DOHH2 (cell line): ENCODE measurements at regions not wholly inside any gene's neighbourhood (a gene's known extent, or its start where the extent isn't known, plus 50 kb on each side); places are given as distances from the start of the nearest gene placed in this dataset.

Experiments
- EZH2phosphoT487 ChIP-seq: fragments of 200-600 bp; sonication (generic); IDR thresholded peaks from 2 replicates; pipeline ENCODE4 v1.6.1; 2017; ENCODE audit warnings: borderline replicate concordance, mild to moderate bottlenecking, antibody characterized with exemption, low read length, moderate library complexity, mixed read lengths
- TF ChIP-seq, protein P1 (sequence below): fragments of 200-600 bp; sonication (generic); IDR thresholded peaks from one replicate; pipeline ENCODE4 v1.5.1; 2014; ENCODE audit warnings: antibody characterized with exemption, mild to moderate bottlenecking, low read depth, low read length; ENCODE audit not compliant: poor library complexity, severe bottlenecking

GRCh38 chr12:131420867-131421447 is 289.9 kb upstream of the SFSWAP start:
- TF ChIP-seq, protein P1, sequence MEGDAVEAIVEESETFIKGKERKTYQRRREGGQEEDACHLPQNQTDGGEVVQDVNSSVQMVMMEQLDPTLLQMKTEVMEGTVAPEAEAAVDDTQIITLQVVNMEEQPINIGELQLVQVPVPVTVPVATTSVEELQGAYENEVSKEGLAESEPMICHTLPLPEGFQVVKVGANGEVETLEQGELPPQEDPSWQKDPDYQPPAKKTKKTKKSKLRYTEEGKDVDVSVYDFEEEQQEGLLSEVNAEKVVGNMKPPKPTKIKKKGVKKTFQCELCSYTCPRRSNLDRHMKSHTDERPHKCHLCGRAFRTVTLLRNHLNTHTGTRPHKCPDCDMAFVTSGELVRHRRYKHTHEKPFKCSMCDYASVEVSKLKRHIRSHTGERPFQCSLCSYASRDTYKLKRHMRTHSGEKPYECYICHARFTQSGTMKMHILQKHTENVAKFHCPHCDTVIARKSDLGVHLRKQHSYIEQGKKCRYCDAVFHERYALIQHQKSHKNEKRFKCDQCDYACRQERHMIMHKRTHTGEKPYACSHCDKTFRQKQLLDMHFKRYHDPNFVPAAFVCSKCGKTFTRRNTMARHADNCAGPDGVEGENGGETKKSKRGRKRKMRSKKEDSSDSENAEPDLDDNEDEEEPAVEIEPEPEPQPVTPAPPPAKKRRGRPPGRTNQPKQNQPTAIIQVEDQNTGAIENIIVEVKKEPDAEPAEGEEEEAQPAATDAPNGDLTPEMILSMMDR = no peak
- TF ChIP-seq EZH2phosphoT487 = no peak
